ENCODE measurements at regions not wholly inside any gene's neighbourhood (a gene's known extent, or its start where the extent isn't known, plus 50 kb on each side); places are given as distances from the start of the nearest gene placed in this dataset.

- TF ChIP-seq CTCF (IDR thresholded peaks at IDR 0.05; ENCODE audit: poor library complexity, severe bottlenecking): no peak
- TF ChIP-seq SMC3 (conservative IDR thresholded peaks at IDR 0.05; ENCODE audit: poor library complexity): no peak
- no peak for TF ChIP-seq POLR2AphosphoS5 (IDR thresholded peaks at IDR 0.05)
- TF ChIP-seq RAD21 (conservative IDR thresholded peaks at IDR 0.05): no peak
Measured at GRCh38 chr15:77747175-77748077, 114.7 kb upstream of the LINGO1 start.

Measured in neural cell (in vitro differentiated cells).